Psoas muscle (tissue), 7 donors: ENCODE measurements at regions not wholly inside any gene's neighbourhood (a gene's known extent, or its start where the extent isn't known, plus 50 kb on each side); places are given as distances from the start of the nearest gene placed in this dataset.

ENCODE experiments used
- ATAC-seq, 4 donors: fragments of 200-7000 bp; cut with Tn5 transposase; one replicate each; pipeline ENCODE4 v1.9.1; 2020; ENCODE audit warnings: moderate library complexity in 3 of 4, mild to moderate bottlenecking in 2 of 4
- DNase-seq, 2 donors: peaks; one replicate each; pipeline ENCODE4 v3.0.0-alpha.2; 2020
- H3K27ac ChIP-seq: fragments of 200-600 bp; one replicate; pipeline ENCODE4 v1.8.0; 2022
- H3K27me3 ChIP-seq, 3 donors: fragments of 200-600 bp in 1 of 3; one replicate each; pipeline versions ENCODE4 v1.6.1 to v1.8.0; 2013 to 2022; ENCODE audit warnings: low read length in 2 of 3, mild to moderate bottlenecking in 2 of 3, moderate library complexity in 1 of 3; ENCODE audit not compliant: insufficient read depth in 3 of 3
- H3K36me3 ChIP-seq, 2 donors: fragments of 200-600 bp in 1 of 2; one replicate each; pipeline versions ENCODE4 v1.6.1 to v1.8.0; 2013 to 2022; ENCODE audit warnings: low read depth in 1 of 2, mild to moderate bottlenecking in 1 of 2, moderate library complexity in 1 of 2; ENCODE audit not compliant: insufficient read depth in 1 of 2
- H3K4me1 ChIP-seq: fragments of 200-600 bp; one replicate; pipeline ENCODE4 v1.8.0; 2022
- H3K4me3 ChIP-seq: fragments of 200-600 bp; one replicate; pipeline ENCODE4 v1.8.0; 2022; ENCODE audit warnings: mild to moderate bottlenecking
- H3K9me3 ChIP-seq: fragments of 200-600 bp; one replicate; pipeline ENCODE4 v1.8.0; 2022
- CTCF ChIP-seq: fragments of 200-600 bp; IDR thresholded peaks from one replicate; pipeline ENCODE4 v1.8.0; 2022; ENCODE audit warnings: antibody characterized with exemption
- WGBS, 3 donors: extraction: QIAGEN DNeasy Blood & Tissue Kit; methylation state at CpG; one replicate each; pipeline versions ENCODE4 v1.1.6 to v1.1.7; 2013; 5-methylcytosine and 5-hydroxymethylcytosine counted together
- intact Hi-C, 2 donors: fragments of 100-400 bp; cut with DNase I; formaldehyde crosslinking; loops; one replicate each; pipeline versions ENCODE4 v1.11.0 to v1.14.2; 2022
- donor health status: healthy with polysubstance abuse.
- donor health status: DM: no; HTN: no; CAD: no; lungs with moderate emphysema.
- donor health status: Bipolar disorder and iron deficiency.
- donor health status: healthy.
- donor health status: DM: yes; HTN: yes; CAD: no.
- donor health status: DM: no; HTN: no; CAD: no.
- donor health status: DM: yes; HTN: yes; CAD: no.

- no peaks in the 10 kb centered on the region for H3K36me3 ChIP-seq
- no peak overlapping the region for H3K27ac ChIP-seq
- intact Hi-C loops, result no loop called here
- no peak for DNase-seq
- no peaks in the 10 kb centered on the region for H3K9me3 ChIP-seq
- no peak for TF ChIP-seq CTCF
- H3K4me1 ChIP-seq, result no peaks in the 10 kb centered on the region
- WGBS, 3 donors, result 65 to 76% (median 70%) methylated on average over 1 of the region's 1 CpG
- H3K4me3 ChIP-seq, result no peak overlapping the region
- H3K27me3 ChIP-seq, result no peaks in the 10 kb centered on the region
- ATAC-seq, result no peak
Measured at GRCh38 chr2:116915673-116916072, 898.8 kb upstream of the DDX18 start.

- intact Hi-C loops, result no loop called here
- ATAC-seq (no peak), DNase-seq (no peak)
- Histone ChIP-seq H3K9me3 (no peaks in the 10 kb centered on the region), H3K4me3 (no peak overlapping the region), H3K4me1 (no peaks in the 10 kb centered on the region), H3K27ac (no peak overlapping the region), H3K27me3 (no peaks in the 10 kb centered on the region), H3K36me3 (no peaks in the 10 kb centered on the region)
- no peak for TF ChIP-seq CTCF
Measured at GRCh38 chr2:116917196-116917595, 897.3 kb upstream of the DDX18 start.

- Histone ChIP-seq H3K4me1 (no peaks in the 10 kb centered on the region), H3K36me3 (no peaks in the 10 kb centered on the region), H3K4me3 (no peak overlapping the region), H3K27me3 (no peaks in the 10 kb centered on the region), H3K27ac (no peak overlapping the region), H3K9me3 (no peaks in the 10 kb centered on the region)
- intact Hi-C loops, result no loop called here
- no peak for TF ChIP-seq CTCF
- ATAC-seq (no peak), DNase-seq (no peak)
- WGBS, 3 donors, result 82 to 86% (median 85%) methylated on average over 4 of the region's 4 CpGs
Measured at GRCh38 chr2:116918574-116918973, 895.9 kb upstream of the DDX18 start.

DNA sequence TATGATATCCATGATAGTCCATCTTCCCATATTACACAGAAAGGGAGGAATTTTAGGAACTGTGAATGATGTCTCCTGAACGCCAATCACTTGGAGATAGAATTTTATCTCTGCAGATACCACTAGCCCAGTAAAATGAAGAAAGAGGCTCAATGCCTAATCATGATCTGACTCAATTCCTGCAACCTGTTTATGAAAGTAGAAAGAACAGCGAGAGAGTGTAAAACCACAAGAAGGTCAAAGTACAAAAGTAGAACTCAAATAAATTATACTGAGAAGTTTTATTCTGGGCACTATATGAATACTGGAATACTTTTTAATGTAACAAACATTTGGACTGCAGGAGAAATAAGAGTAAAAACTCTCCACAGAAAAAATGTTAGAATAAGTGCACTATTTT lies 892.1 kb upstream of the DDX18 start:
- no peak for TF ChIP-seq CTCF
- DNase-seq (no peak), ATAC-seq (no peak)
- H3K27ac ChIP-seq, result no peak overlapping the region
- H3K9me3 ChIP-seq, result no peaks in the 10 kb centered on the region
- H3K36me3 ChIP-seq, result no peaks in the 10 kb centered on the region
- H3K27me3 ChIP-seq, result no peaks in the 10 kb centered on the region
- intact Hi-C loops, result no loop called here
- H3K4me1 ChIP-seq, result no peaks in the 10 kb centered on the region
- WGBS, 3 donors, result 73 to 82% (median 81%) methylated on average over 2 of the region's 2 CpGs
- H3K4me3 ChIP-seq, result no peak overlapping the region

DNA sequence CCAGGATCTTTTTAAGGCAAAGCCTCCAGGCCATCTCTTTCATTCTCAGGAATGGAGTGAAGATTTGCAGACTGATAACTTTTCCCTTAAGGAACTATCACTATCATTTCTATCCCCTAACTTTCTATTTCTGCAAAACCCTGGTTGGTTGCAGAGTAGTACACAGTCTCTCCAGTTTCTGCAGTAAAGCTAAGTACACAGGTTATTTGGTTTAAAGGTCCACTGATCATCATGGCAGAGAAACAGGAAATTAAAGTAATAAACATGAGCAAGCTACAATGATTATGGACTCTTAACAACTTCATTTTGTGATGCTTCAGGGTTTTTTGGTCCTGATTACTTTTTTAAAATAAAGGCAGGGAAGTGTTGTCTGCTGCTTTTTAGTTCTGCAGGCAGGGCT lies 890.0 kb upstream of the DDX18 start:
- Histone ChIP-seq H3K36me3 (no peaks in the 10 kb centered on the region), H3K4me1 (no peaks in the 10 kb centered on the region), H3K4me3 (no peak overlapping the region), H3K9me3 (no peaks in the 10 kb centered on the region), H3K27ac (no peak overlapping the region), H3K27me3 (no peaks in the 10 kb centered on the region)
- no peak for TF ChIP-seq CTCF
- ATAC-seq (no peak), DNase-seq (no peak)
- intact Hi-C loops, result no loop called here
